K562 (cell line): ENCODE measurements at regions not wholly inside any gene's neighbourhood (a gene's known extent, or its start where the extent isn't known, plus 50 kb on each side); places are given as distances from the start of the nearest gene placed in this dataset.

Source experiments
- ATAC-seq: fragments of 200-7000 bp; cut with Tn5 transposase; 3 replicates; pipeline ENCODE4 v1.9.1; 2020; ENCODE audit warnings: moderate library complexity
- BruUV-seq: library from RNA; stranded (reverse); fragments of 400-500 nt; replicated peaks from 2 replicates; lab custom pipeline; 2021; lab: Mats Ljungman, UMichigan
- CTCF ChIA-PET: fragments of 300-600 bp; formaldehyde crosslinking; extraction: SDS; loops from one replicate; lab custom pipeline; 2021; ENCODE audit warnings: low intra/inter-chr PET ratio; lab: Yijun Ruan, JAX
- POLR2A ChIA-PET: fragments of 300-600, 350-650 bp; sonication (Branson Sonifier 250); formaldehyde crosslinking; extraction: SDS; loops from one replicate; lab custom pipeline; 2021; ENCODE audit warnings: antibody characterized with exemption, inconsistent platforms; lab: Yijun Ruan, JAX
- DNase-seq, 4 experiments: peaks; one replicate each; pipeline versions ENCODE4 v3.0.0 to v3.0.0-alpha.2; 2011 to 2018; ENCODE audit warnings: low spot score in 3 of 4, mixed read lengths in 3 of 4; ENCODE audit errors: extremely low read depth in 1 of 4
- FAIRE-seq: peaks from 2 replicates; lab custom pipeline; 2011; peaks lifted over from hg19 to GRCh38; lab: Jason Lieb, UNC
- H2AFZ ChIP-seq: 2 replicates; pipeline ENCODE4 v1.6.0; 2011; ENCODE audit warnings: low read depth, low read length, control low read depth, inconsistent platforms
- H3K27ac ChIP-seq: fragments of 200-600 bp; 3 replicates; pipeline ENCODE4 v1.8.0; 2011; ENCODE audit warnings: low read depth, mild to moderate bottlenecking, control low read depth, inconsistent platforms, low read length, moderate library complexity, mixed read lengths; ENCODE audit errors: extremely low read depth
- H3K27me3 ChIP-seq, 2 experiments: fragments of 300-600 bp in 1 of 2; 2 replicates in 1 of 2; 3 replicates in 1 of 2; pipeline versions ENCODE4 v1.6.0 to v1.8.0; 2011; ENCODE audit warnings: inconsistent platforms in 2 of 2, low read length in 2 of 2, mild to moderate bottlenecking in 1 of 2, mixed read lengths in 1 of 2, moderate library complexity in 1 of 2; ENCODE audit not compliant: control insufficient read depth in 2 of 2, insufficient read depth in 2 of 2
- H3K36me3 ChIP-seq: fragments of 300-600 bp; 3 replicates; pipeline ENCODE4 v1.8.0; 2011; ENCODE audit warnings: mild to moderate bottlenecking, low read length, inconsistent platforms; ENCODE audit not compliant: control insufficient read depth, insufficient read depth
- H3K4me1 ChIP-seq, 2 experiments: fragments of 200-600 bp in 1 of 2; replicated peaks in 1 of 2; 2 replicates in 1 of 2; 3 replicates in 1 of 2; pipeline versions ENCODE4 v1.5.1 to v1.8.0; 2011; ENCODE audit warnings: inconsistent platforms in 2 of 2, low read length in 2 of 2, mild to moderate bottlenecking in 1 of 2, mixed read lengths in 1 of 2, moderate library complexity in 1 of 2; ENCODE audit not compliant: control insufficient read depth in 2 of 2, insufficient read depth in 2 of 2
- H3K4me2 ChIP-seq: 2 replicates; pipeline ENCODE4 v1.6.1; 2011; ENCODE audit warnings: low read length, control low read depth, inconsistent platforms, mixed read lengths; ENCODE audit not compliant: insufficient read depth
- H3K4me3 ChIP-seq: fragments of 200-600 bp; sonication (generic), shearing (Covaris generic); 2 replicates; pipeline ENCODE4 v1.5.1; 2016; ENCODE audit warnings: control low read depth, inconsistent platforms
- H3K79me2 ChIP-seq: fragments of 200-600 bp; 3 replicates; pipeline ENCODE4 v1.8.0; 2011; ENCODE audit warnings: low read length, inconsistent platforms; ENCODE audit not compliant: control insufficient read depth, insufficient read depth
- H3K9ac ChIP-seq, 2 experiments: 2 replicates each; pipeline versions ENCODE4 v1.6.0 to v1.6.1; 2011; ENCODE audit warnings: low read depth in 2 of 2, low read length in 2 of 2, control low read depth in 1 of 2, inconsistent platforms in 1 of 2, mild to moderate bottlenecking in 1 of 2, mixed read lengths in 1 of 2; ENCODE audit not compliant: insufficient read depth in 1 of 2
- H3K9me1 ChIP-seq: one replicate; pipeline ENCODE4 v1.6.0; 2011; ENCODE audit warnings: inconsistent platforms, mild to moderate bottlenecking, low read length, moderate library complexity; ENCODE audit not compliant: control insufficient read depth, insufficient read depth
- H3K9me3 ChIP-seq: replicated peaks from 2 replicates; pipeline ENCODE4 v1.5.1; 2011; ENCODE audit warnings: low read depth, low read length, inconsistent platforms; ENCODE audit not compliant: control insufficient read depth, insufficient read depth
- H4K20me1 ChIP-seq: replicated peaks from 2 replicates; pipeline ENCODE4 v1.6.1; 2011; ENCODE audit warnings: low read length, inconsistent platforms, mixed read lengths; ENCODE audit not compliant: control insufficient read depth, insufficient read depth
- BCL6 ChIP-seq: fragments of 250-450 bp; sonication (Bioruptor Pico); IDR thresholded peaks from 2 replicates; pipeline ENCODE4 v1.4.0; 2020
- BDP1 ChIP-seq: IDR thresholded peaks from 3 replicates; pipeline ENCODE4 v1.6.1; 2011; ENCODE audit not compliant: insufficient read length, insufficient read depth
- CREB5 ChIP-seq: fragments of 250-450 bp; sonication (Bioruptor Pico); IDR thresholded peaks from 2 replicates; pipeline ENCODE4 v1.5.0; 2020; ENCODE audit warnings: mild to moderate bottlenecking
- CREM ChIP-seq: IDR thresholded peaks from 2 replicates; pipeline ENCODE4 v1.6.1; 2014; ENCODE audit warnings: antibody characterized with exemption, low read depth
- DNMT1 ChIP-seq: fragments of 450-650 bp; IDR thresholded peaks from 2 replicates; pipeline ENCODE4 v1.6.1; 2016; ENCODE audit warnings: antibody characterized with exemption, mild to moderate bottlenecking
- ETS2 ChIP-seq: IDR thresholded peaks from 2 replicates; pipeline ENCODE4 v1.6.1; 2016; ENCODE audit warnings: borderline replicate concordance, missing genetic modification characterization, mild to moderate bottlenecking, moderate library complexity, missing compliant biosample characterization; ENCODE audit not compliant: poor library complexity, severe bottlenecking
- FOXO4 ChIP-seq: fragments of 450-650 bp; formaldehyde crosslinking; IDR thresholded peaks from 2 replicates; pipeline ENCODE4 v1.4.0; 2020; ENCODE audit warnings: mild to moderate bottlenecking, moderate library complexity
- KLF13 ChIP-seq: fragments of 450-650 bp; IDR thresholded peaks from 2 replicates; pipeline ENCODE4 v1.6.1; 2016; ENCODE audit warnings: missing genetic modification characterization, low read depth, mild to moderate bottlenecking, missing compliant biosample characterization, moderate library complexity, borderline replicate concordance
- KLF16 ChIP-seq: IDR thresholded peaks from 2 replicates; pipeline ENCODE4 v1.6.1; 2016; ENCODE audit warnings: antibody characterized with exemption
- NRF1 ChIP-seq, 2 experiments: fragments of 450-650 bp; IDR thresholded peaks in 1 of 2; conservative IDR thresholded peaks in 1 of 2; 2 replicates each; pipeline ENCODE4 v1.6.1; 2014; ENCODE audit warnings: mild to moderate bottlenecking in 2 of 2
- RCOR1 ChIP-seq, 2 experiments: IDR thresholded peaks; 2 replicates each; pipeline ENCODE4 v1.6.1; 2012; ENCODE audit warnings: low read depth in 2 of 2, low read length in 2 of 2, borderline replicate concordance in 1 of 2, improper control_type of control experiment in 1 of 2
- SRSF1 ChIP-seq: fragments of 200-400 bp; formaldehyde crosslinking; IDR thresholded peaks from 2 replicates; pipeline ENCODE4 v1.6.1; 2017; ENCODE audit warnings: mild to moderate bottlenecking, low read depth, low read length, moderate library complexity
- TCF7L2 ChIP-seq: fragments of 150-350 bp; IDR thresholded peaks from 2 replicates; pipeline ENCODE4 v1.6.1; 2016; ENCODE audit warnings: low read depth, mild to moderate bottlenecking, low read length, moderate library complexity
- TEAD4 ChIP-seq, 2 experiments: sonication (generic) in 1 of 2; formaldehyde crosslinking in 1 of 2; IDR thresholded peaks; 2 replicates each; pipeline versions ENCODE4 v1.6.1 to v1.8.0; 2012 to 2022; ENCODE audit warnings: borderline replicate concordance in 1 of 2, inconsistent platforms in 1 of 2, low read length in 1 of 2, mild to moderate bottlenecking in 1 of 2, missing genetic modification reagents in 1 of 2
- TRIM28 ChIP-seq: fragments of 450-650 bp; IDR thresholded peaks from 2 replicates; pipeline ENCODE4 v1.6.1; 2017
- WHSC1 ChIP-seq: IDR thresholded peaks from one replicate; pipeline ENCODE4 v1.6.1; 2012; ENCODE audit warnings: low read length, control low read depth, inconsistent platforms
- ZNF143 ChIP-seq: sonication (generic); formaldehyde crosslinking; IDR thresholded peaks from 2 replicates; pipeline ENCODE4 v1.9.0; 2022; ENCODE audit warnings: mild to moderate bottlenecking, missing genetic modification reagents
- ZNF184 ChIP-seq: sonication (generic); formaldehyde crosslinking; IDR thresholded peaks from 2 replicates; pipeline ENCODE4 v1.5.0; 2020; ENCODE audit warnings: missing genetic modification reagents
- ZNF24 ChIP-seq: fragments of 450-650 bp; IDR thresholded peaks from 2 replicates; pipeline ENCODE4 v1.6.1; 2016
- ZNF830 ChIP-seq: fragments of 250-450 bp; sonication (Bioruptor Pico); IDR thresholded peaks from 2 replicates; pipeline ENCODE4 v1.5.0; 2021; ENCODE audit warnings: mild to moderate bottlenecking
- WGBS: fragments of 100-300 bp; shearing (Covaris generic); methylation state at CpG from one replicate; pipeline ENCODE4 v1.1.6; 2016; ENCODE audit warnings: low coverage, mixed read lengths; ENCODE audit not compliant: insufficient coverage; ENCODE audit errors: missing lambda C conversion rate; 5-methylcytosine and 5-hydroxymethylcytosine counted together
- in situ Hi-C: fragments of 300-500 bp; cut with MboI; formaldehyde crosslinking; loops from 4 replicates; pipeline ENCODE4 v1.15.0; 2018; ENCODE audit warnings: inconsistent platforms, mixed read lengths
- intact Hi-C: fragments of 100-400 bp; cut with micrococcal nuclease; formaldehyde crosslinking; loops from 2 replicates; pipeline ENCODE4 v1.14.2; 2022

GRCh38 chrX:109077788-109078187 lies 341.4 kb upstream of the IRS4 start:
- Histone ChIP-seq H3K9me3 (no peaks in the 10 kb centered on the region), H3K4me2 (no peak overlapping the region), H3K4me3 (no peak overlapping the region), H3K27me3 (no peaks in the 10 kb centered on the region), H3K9ac (no peak overlapping the region), H3K9me1 (no peaks in the 10 kb centered on the region), H3K27ac (no peak overlapping the region), H2AFZ (no peak overlapping the region), H3K79me2 (no peaks in the 10 kb centered on the region), H3K36me3 (no peaks in the 10 kb centered on the region), H3K4me1 (no peaks in the 10 kb centered on the region), H4K20me1 (no peaks in the 10 kb centered on the region)
- ChIA-PET CTCF (no interaction called here), POLR2A (no interaction called here)
- in situ Hi-C loops (no loop called here), intact Hi-C loops (no loop called here)
- WGBS, result no CpG with 5 or more reads among the region's 1 CpG
- TF ChIP-seq DNMT1 (no peak), ETS2 (tag) (no peak), FOXO4 (no peak), SRSF1 (no peak), ZNF830 (CRISPR knock-in tag) (no peak), ZNF184 (CRISPR knock-in tag) (no peak), BDP1 (no peak), WHSC1 (no peak), CREM (no peak), KLF13 (tag) (no peak), TRIM28 (no peak), RCOR1 (IDR thresholded peaks at IDR 0.05; ENCODE audit: borderline replicate concordance in 1 of 2, low read depth in 2 of 2, low read length in 2 of 2) (no peak), ZNF24 (no peak), KLF16 (no peak), TCF7L2 (no peak), TEAD4 (IDR thresholded peaks at IDR 0.05; ENCODE audit: low read length) (no peak), TEAD4 (CRISPR knock-in tag; IDR thresholded peaks at IDR 0.05; ENCODE audit: borderline replicate concordance) (no peak), NRF1 (conservative IDR thresholded peaks at IDR 0.05 in 1 of 2, IDR thresholded peaks at IDR 0.05 in 1 of 2) (no peak), BCL6 (CRISPR knock-in tag) (no peak), CREB5 (CRISPR knock-in tag) (no peak), ZNF143 (CRISPR knock-in tag) (no peak)
- ATAC-seq (no peak), DNase-seq (no peak), FAIRE-seq (no peak)
- no TSS peak for BruUV-seq
